HL-60 (cell line): ENCODE measurements at regions not wholly inside any gene's neighbourhood (a gene's known extent, or its start where the extent isn't known, plus 50 kb on each side); places are given as distances from the start of the nearest gene placed in this dataset.

Experiments used
- GABPA ChIP-seq: IDR thresholded peaks from 2 replicates; pipeline ENCODE4 v1.6.1; 2012; ENCODE audit warnings: low read depth
- POLR2AphosphoS5 ChIP-seq: IDR thresholded peaks from 2 replicates; pipeline ENCODE4 v1.6.1; 2012; ENCODE audit warnings: low read depth
- SPI1 ChIP-seq: IDR thresholded peaks from 2 replicates; pipeline ENCODE4 v1.6.1; 2012; ENCODE audit warnings: low read depth, mild to moderate bottlenecking, borderline replicate concordance
- TF ChIP-seq, protein P1 (sequence below): IDR thresholded peaks from one replicate; pipeline ENCODE4 v1.5.1; 2011; ENCODE audit warnings: low read length, control low read depth, inconsistent platforms; ENCODE audit not compliant: insufficient read depth
- TF ChIP-seq, protein P2 (sequence below): IDR thresholded peaks from 2 replicates; pipeline ENCODE4 v1.6.1; 2012; ENCODE audit warnings: low read depth; ENCODE audit not compliant: insufficient replicate concordance

DNA sequence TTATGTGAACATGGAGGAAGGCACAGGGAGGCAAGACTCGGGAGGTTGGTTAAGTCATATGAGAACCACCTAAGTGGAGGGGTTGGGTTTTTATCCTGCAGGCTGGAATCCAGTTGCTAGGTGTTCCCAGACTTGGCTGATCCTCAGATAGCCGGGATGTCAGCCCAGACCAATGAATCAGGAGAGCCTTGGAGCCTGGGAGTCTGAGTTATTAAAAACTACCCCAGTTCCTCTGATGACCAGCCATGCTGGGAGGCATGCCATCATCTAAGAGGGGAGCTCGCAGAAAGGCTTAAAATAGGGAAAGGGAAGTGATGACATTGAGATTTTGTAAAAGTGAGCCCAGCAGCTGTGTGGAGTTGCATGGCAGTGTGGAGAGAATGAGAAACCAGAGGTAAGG, 238.1 kb downstream of the ZNF248 start:
- TF ChIP-seq, protein P1, sequence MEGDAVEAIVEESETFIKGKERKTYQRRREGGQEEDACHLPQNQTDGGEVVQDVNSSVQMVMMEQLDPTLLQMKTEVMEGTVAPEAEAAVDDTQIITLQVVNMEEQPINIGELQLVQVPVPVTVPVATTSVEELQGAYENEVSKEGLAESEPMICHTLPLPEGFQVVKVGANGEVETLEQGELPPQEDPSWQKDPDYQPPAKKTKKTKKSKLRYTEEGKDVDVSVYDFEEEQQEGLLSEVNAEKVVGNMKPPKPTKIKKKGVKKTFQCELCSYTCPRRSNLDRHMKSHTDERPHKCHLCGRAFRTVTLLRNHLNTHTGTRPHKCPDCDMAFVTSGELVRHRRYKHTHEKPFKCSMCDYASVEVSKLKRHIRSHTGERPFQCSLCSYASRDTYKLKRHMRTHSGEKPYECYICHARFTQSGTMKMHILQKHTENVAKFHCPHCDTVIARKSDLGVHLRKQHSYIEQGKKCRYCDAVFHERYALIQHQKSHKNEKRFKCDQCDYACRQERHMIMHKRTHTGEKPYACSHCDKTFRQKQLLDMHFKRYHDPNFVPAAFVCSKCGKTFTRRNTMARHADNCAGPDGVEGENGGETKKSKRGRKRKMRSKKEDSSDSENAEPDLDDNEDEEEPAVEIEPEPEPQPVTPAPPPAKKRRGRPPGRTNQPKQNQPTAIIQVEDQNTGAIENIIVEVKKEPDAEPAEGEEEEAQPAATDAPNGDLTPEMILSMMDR, result no peak
- no peak for TF ChIP-seq POLR2AphosphoS5
- TF ChIP-seq, protein P2, sequence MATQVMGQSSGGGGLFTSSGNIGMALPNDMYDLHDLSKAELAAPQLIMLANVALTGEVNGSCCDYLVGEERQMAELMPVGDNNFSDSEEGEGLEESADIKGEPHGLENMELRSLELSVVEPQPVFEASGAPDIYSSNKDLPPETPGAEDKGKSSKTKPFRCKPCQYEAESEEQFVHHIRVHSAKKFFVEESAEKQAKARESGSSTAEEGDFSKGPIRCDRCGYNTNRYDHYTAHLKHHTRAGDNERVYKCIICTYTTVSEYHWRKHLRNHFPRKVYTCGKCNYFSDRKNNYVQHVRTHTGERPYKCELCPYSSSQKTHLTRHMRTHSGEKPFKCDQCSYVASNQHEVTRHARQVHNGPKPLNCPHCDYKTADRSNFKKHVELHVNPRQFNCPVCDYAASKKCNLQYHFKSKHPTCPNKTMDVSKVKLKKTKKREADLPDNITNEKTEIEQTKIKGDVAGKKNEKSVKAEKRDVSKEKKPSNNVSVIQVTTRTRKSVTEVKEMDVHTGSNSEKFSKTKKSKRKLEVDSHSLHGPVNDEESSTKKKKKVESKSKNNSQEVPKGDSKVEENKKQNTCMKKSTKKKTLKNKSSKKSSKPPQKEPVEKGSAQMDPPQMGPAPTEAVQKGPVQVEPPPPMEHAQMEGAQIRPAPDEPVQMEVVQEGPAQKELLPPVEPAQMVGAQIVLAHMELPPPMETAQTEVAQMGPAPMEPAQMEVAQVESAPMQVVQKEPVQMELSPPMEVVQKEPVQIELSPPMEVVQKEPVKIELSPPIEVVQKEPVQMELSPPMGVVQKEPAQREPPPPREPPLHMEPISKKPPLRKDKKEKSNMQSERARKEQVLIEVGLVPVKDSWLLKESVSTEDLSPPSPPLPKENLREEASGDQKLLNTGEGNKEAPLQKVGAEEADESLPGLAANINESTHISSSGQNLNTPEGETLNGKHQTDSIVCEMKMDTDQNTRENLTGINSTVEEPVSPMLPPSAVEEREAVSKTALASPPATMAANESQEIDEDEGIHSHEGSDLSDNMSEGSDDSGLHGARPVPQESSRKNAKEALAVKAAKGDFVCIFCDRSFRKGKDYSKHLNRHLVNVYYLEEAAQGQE, result no peak
- no peak for TF ChIP-seq SPI1
- TF ChIP-seq GABPA, result no peak
